Neuronal stem cell (in vitro differentiated cells): ENCODE measurements at regions not wholly inside any gene's neighbourhood (a gene's known extent, or its start where the extent isn't known, plus 50 kb on each side); places are given as distances from the start of the nearest gene placed in this dataset.

ENCODE experiments used
- DNase-seq: peaks from one replicate; pipeline ENCODE4 v3.0.0-alpha.2; 2013; ENCODE audit warnings: low spot score
- H2AFZ ChIP-seq: one replicate; pipeline ENCODE4 v1.6.1; 2013; ENCODE audit warnings: mild to moderate bottlenecking, low read length, inconsistent platforms
- H2AK5ac ChIP-seq: 2 replicates; pipeline ENCODE4 v1.6.1; 2013; ENCODE audit warnings: low read depth, mild to moderate bottlenecking, inconsistent platforms, low read length, moderate library complexity, mixed read lengths
- H2BK120ac ChIP-seq: 2 replicates; pipeline ENCODE4 v1.6.1; 2013; ENCODE audit warnings: low read depth, mild to moderate bottlenecking, inconsistent platforms, low read length, moderate library complexity, mixed read lengths
- H2BK12ac ChIP-seq: one replicate; pipeline ENCODE4 v1.6.1; 2013; ENCODE audit warnings: low read length, inconsistent platforms
- H2BK15ac ChIP-seq: 2 replicates; pipeline ENCODE4 v1.6.1; 2013; ENCODE audit warnings: mild to moderate bottlenecking, low read length, inconsistent platforms, mixed read lengths
- H2BK5ac ChIP-seq: one replicate; pipeline ENCODE4 v1.6.1; 2013; ENCODE audit warnings: inconsistent platforms, mild to moderate bottlenecking, low read length, moderate library complexity
- H3K14ac ChIP-seq: one replicate; pipeline ENCODE4 v1.6.1; 2013; ENCODE audit warnings: low read length, inconsistent platforms
- H3K18ac ChIP-seq: 2 replicates; pipeline ENCODE4 v1.6.1; 2013; ENCODE audit warnings: low read length, inconsistent platforms
- H3K23ac ChIP-seq: 2 replicates; pipeline ENCODE4 v1.6.1; 2013; ENCODE audit warnings: low read depth, mild to moderate bottlenecking, mixed read lengths, low read length, inconsistent platforms; ENCODE audit not compliant: poor library complexity
- H3K27ac ChIP-seq: replicated peaks from 3 replicates; pipeline ENCODE4 v1.5.1; 2013; ENCODE audit warnings: low read length, inconsistent platforms
- H3K27me3 ChIP-seq, 3 experiments: 2 replicates each; pipeline ENCODE4 v1.6.1; 2013; ENCODE audit warnings: low read length in 3 of 3, mild to moderate bottlenecking in 2 of 3, inconsistent platforms in 1 of 3, low read depth in 1 of 3, mixed read lengths in 1 of 3, moderate library complexity in 1 of 3; ENCODE audit not compliant: control insufficient read depth in 3 of 3, insufficient read depth in 3 of 3
- H3K36me3 ChIP-seq, 2 donors: replicated peaks in 1 of 2; 2 replicates each; pipeline ENCODE4 v1.6.1; 2013; ENCODE audit warnings: low read length in 2 of 2; ENCODE audit not compliant: control insufficient read depth in 2 of 2, insufficient read depth in 2 of 2
- H3K4ac ChIP-seq: 2 replicates; pipeline ENCODE4 v1.6.1; 2013; ENCODE audit warnings: inconsistent platforms, mild to moderate bottlenecking, low read length, moderate library complexity
- H3K4me1 ChIP-seq, 2 donors: 1 replicate in 1 of 2; 2 replicates in 1 of 2; pipeline ENCODE4 v1.6.1; 2013; ENCODE audit warnings: low read length in 2 of 2, low read depth in 1 of 2; ENCODE audit not compliant: control insufficient read depth in 2 of 2, insufficient read depth in 1 of 2
- H3K4me2 ChIP-seq: one replicate; pipeline ENCODE4 v1.6.1; 2013; ENCODE audit warnings: mild to moderate bottlenecking, low read length, inconsistent platforms; ENCODE audit not compliant: insufficient read depth, poor library complexity, severe bottlenecking
- H3K4me3 ChIP-seq, 2 donors: 2 replicates each; pipeline ENCODE4 v1.5.1; 2013; ENCODE audit warnings: low read length in 2 of 2, mild to moderate bottlenecking in 2 of 2, inconsistent platforms in 1 of 2, moderate library complexity in 1 of 2
- H3K79me1 ChIP-seq: one replicate; pipeline ENCODE4 v1.6.1; 2013; ENCODE audit warnings: low read depth, mild to moderate bottlenecking, inconsistent platforms, low read length, moderate library complexity
- H3K9ac ChIP-seq: one replicate; pipeline ENCODE4 v1.6.1; 2013; ENCODE audit warnings: mild to moderate bottlenecking, low read depth, low read length, inconsistent platforms; ENCODE audit not compliant: poor library complexity
- H3K9me3 ChIP-seq, 2 donors: replicated peaks in 1 of 2; 2 replicates each; pipeline versions ENCODE3 to v1.6.1; 2013; ENCODE audit warnings: low read length in 2 of 2, mild to moderate bottlenecking in 2 of 2, inconsistent platforms in 1 of 2, low read depth in 1 of 2, mixed read lengths in 1 of 2, moderate library complexity in 1 of 2; ENCODE audit not compliant: control insufficient read depth in 2 of 2, insufficient read depth in 1 of 2
- H4K8ac ChIP-seq: one replicate; pipeline ENCODE4 v1.6.1; 2013; ENCODE audit warnings: low read depth, mild to moderate bottlenecking, inconsistent platforms, low read length, moderate library complexity
- H4K91ac ChIP-seq: one replicate; pipeline ENCODE4 v1.6.1; 2013; ENCODE audit warnings: low read length, low read depth, mild to moderate bottlenecking, inconsistent platforms; ENCODE audit not compliant: poor library complexity
- WGBS, 2 donors: extraction: QIAGEN DNeasy Blood & Tissue Kit; methylation state at CpG; one replicate each; pipeline ENCODE4 v1.1.7; 2013; ENCODE audit warnings: missing lambda C conversion rate in 2 of 2, mixed read lengths in 1 of 2; ENCODE audit not compliant: insufficient read length in 2 of 2, insufficient replicate concordance in 1 of 2; ENCODE audit errors: extremely low coverage in 2 of 2; 5-methylcytosine and 5-hydroxymethylcytosine counted together

- no peaks in the 10 kb centered on the region for H3K27me3 ChIP-seq
Observed at GRCh38 chr9:16343249-16344237, 526.9 kb downstream of the BNC2 start.

GRCh38 chr9:16344343-16344742, 526.1 kb downstream of the BNC2 start:
- H2AK5ac ChIP-seq: no peak overlapping the region
- no peak overlapping the region for H3K4me3 ChIP-seq
- no peak overlapping the region for H3K14ac ChIP-seq
- no peak overlapping the region for H3K23ac ChIP-seq
- no peaks in the 10 kb centered on the region for H3K9me3 ChIP-seq
- no peak overlapping the region for H2BK120ac ChIP-seq
- WGBS, 2 donors: no CpG with 5 or more reads among the region's 6 CpGs
- H2BK12ac ChIP-seq: no peak overlapping the region
- H3K79me1 ChIP-seq: no peaks in the 10 kb centered on the region
- no peak for DNase-seq
- H2BK15ac ChIP-seq: no peak overlapping the region
- H3K4me1 ChIP-seq: peaks cover 13 to 19% of the 10 kb centered on the region in 2 donors
- no peak overlapping the region for H2AFZ ChIP-seq
- H3K4me2 ChIP-seq: no peak overlapping the region
- peak overlapping the region; percentile 69 for H3K27ac ChIP-seq
- no peak overlapping the region for H4K91ac ChIP-seq
- H4K8ac ChIP-seq: no peak overlapping the region
- H3K27me3 ChIP-seq: no peaks in the 10 kb centered on the region
- no peak overlapping the region for H2BK5ac ChIP-seq
- H3K18ac ChIP-seq: no peak overlapping the region
- H3K9ac ChIP-seq: no peak overlapping the region
- H3K36me3 ChIP-seq: no peaks in the 10 kb centered on the region
- no peak overlapping the region for H3K4ac ChIP-seq

More at GRCh38 chr9:16343249-16344237, 526.9 kb downstream of the BNC2 start:
- Histone ChIP-seq H2BK12ac (no peak overlapping the region), H2AK5ac (peak overlapping the region; percentile 30), H3K4me2 (no peak overlapping the region), H4K91ac (no peak overlapping the region), H3K4ac (no peak overlapping the region), H3K18ac (no peak overlapping the region), H2BK120ac (no peak overlapping the region), H3K79me1 (no peaks in the 10 kb centered on the region), H3K4me1 (peaks cover 13 to 19% of the 10 kb centered on the region in 2 donors), H3K14ac (no peak overlapping the region), H4K8ac (no peak overlapping the region), H2BK15ac (no peak overlapping the region), H2AFZ (no peak overlapping the region), H3K27ac (no peak overlapping the region), H3K9ac (no peak overlapping the region), H3K4me3 (no peak overlapping the region), H3K23ac (no peak overlapping the region), H2BK5ac (no peak overlapping the region), H3K9me3 (no peaks in the 10 kb centered on the region), H3K36me3 (no peaks in the 10 kb centered on the region)
- no CpG with 5 or more reads among the region's 12 CpGs for WGBS, 2 donors
- DNase-seq: no peak

GRCh38 chr9:16345902-16346301, 524.6 kb downstream of the BNC2 start:
- H4K8ac ChIP-seq: no peak overlapping the region
- no peak for DNase-seq
- no peak overlapping the region for H2BK15ac ChIP-seq

DNA sequence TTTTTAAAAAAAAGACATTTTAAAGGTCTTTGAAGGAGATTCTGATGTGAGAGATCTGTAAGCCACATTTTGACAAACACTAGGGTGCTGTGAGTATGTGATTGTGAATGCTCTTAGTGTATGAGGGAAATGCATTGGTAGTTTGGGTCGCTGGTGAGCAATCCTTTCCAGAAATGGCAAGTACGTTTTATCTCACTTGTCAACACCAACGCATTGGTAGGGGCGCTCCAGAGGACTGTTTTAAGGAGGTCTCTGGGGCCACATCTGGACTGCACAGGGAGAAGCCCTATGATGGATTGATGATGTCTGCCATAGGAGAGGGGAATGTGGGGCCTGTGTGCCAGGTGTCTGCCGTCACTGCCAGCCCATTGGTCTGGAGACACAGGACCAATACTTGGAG, 522.6 kb downstream of the BNC2 start:
- Histone ChIP-seq H4K8ac (no peak overlapping the region), H3K36me3 (no peaks in the 10 kb centered on the region), H3K27ac (no peak overlapping the region), H2BK120ac (no peak overlapping the region), H2BK12ac (no peak overlapping the region), H3K4me2 (no peak overlapping the region), H3K4me1 (peaks cover 18 to 19% of the 10 kb centered on the region in 2 donors), H2BK15ac (no peak overlapping the region), H3K4me3 (no peak overlapping the region), H3K4ac (no peak overlapping the region), H3K79me1 (no peaks in the 10 kb centered on the region), H3K9me3 (no peaks in the 10 kb centered on the region), H2BK5ac (no peak overlapping the region), H3K27me3 (no peaks in the 10 kb centered on the region), H3K14ac (no peak overlapping the region), H4K91ac (peak overlapping the region; percentile 12), H3K9ac (no peak overlapping the region), H2AFZ (no peak overlapping the region), H3K18ac (no peak overlapping the region), H2AK5ac (no peak overlapping the region), H3K23ac (no peak overlapping the region)
- DNase-seq: no peak
- WGBS, 2 donors: no CpG with 5 or more reads among the region's 5 CpGs

More at GRCh38 chr9:16345902-16346301, 524.6 kb downstream of the BNC2 start:
- H3K36me3 ChIP-seq: no peaks in the 10 kb centered on the region
- no peak overlapping the region for H3K18ac ChIP-seq
- H4K91ac ChIP-seq: no peak overlapping the region
- H2BK120ac ChIP-seq: no peak overlapping the region
- H3K9me3 ChIP-seq: no peaks in the 10 kb centered on the region
- no peak overlapping the region for H3K9ac ChIP-seq
- no CpG with 5 or more reads among the region's 3 CpGs for WGBS, 2 donors
- H3K4ac ChIP-seq: no peak overlapping the region
- no peak overlapping the region for H2BK12ac ChIP-seq
- no peak overlapping the region for H2AK5ac ChIP-seq
- H3K27ac ChIP-seq: no peak overlapping the region
- H3K79me1 ChIP-seq: no peaks in the 10 kb centered on the region
- no peaks in the 10 kb centered on the region for H3K27me3 ChIP-seq
- no peak overlapping the region for H2AFZ ChIP-seq
- no peak overlapping the region for H3K4me2 ChIP-seq
- no peak overlapping the region for H3K4me3 ChIP-seq
- H3K23ac ChIP-seq: no peak overlapping the region
- H3K14ac ChIP-seq: no peak overlapping the region
- H2BK5ac ChIP-seq: no peak overlapping the region
- H3K4me1 ChIP-seq: peaks cover 15 to 19% of the 10 kb centered on the region in 2 donors
